NCI-H748 (cell line): ENCODE measurements at regions not wholly inside any gene's neighbourhood (a gene's known extent, or its start where the extent isn't known, plus 50 kb on each side); places are given as distances from the start of the nearest gene placed in this dataset.
A peak's percentile ranks its signal among the peaks of the same experiment; 100 is the strongest.
"Not testable (repeated sequence)": the region's sequence is repeated elsewhere in the genome, so short reads cannot be mapped to it uniquely, and the experiment has no call there.

ENCODE experiments used
- DNase-seq: peaks from one replicate; lab custom pipeline; 2025; ENCODE audit not compliant: unreplicated experiment; lab: John Stamatoyannopoulos, UW

DNA sequence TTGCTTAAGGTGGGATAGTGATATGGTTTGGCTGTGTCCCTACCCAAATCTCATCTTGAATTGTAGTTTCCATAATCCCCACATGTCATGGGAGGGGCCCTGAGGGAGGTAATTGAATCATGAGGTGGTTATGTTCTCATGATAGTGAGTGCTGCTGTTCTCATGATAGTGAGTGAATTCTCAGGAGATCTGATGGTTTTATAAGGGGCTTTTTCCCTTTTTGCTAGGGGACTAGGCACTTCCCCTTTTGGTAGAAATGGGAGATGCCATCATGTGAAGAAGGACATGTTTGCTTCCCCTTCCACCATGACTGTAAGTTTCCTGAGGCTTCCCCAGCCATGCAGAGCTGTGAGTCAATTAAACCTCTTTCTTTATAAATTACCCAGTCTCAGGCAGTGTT is 137.5 kb downstream of the DUSP10 start:
- not testable (repeated sequence) for DNase-seq

DNA sequence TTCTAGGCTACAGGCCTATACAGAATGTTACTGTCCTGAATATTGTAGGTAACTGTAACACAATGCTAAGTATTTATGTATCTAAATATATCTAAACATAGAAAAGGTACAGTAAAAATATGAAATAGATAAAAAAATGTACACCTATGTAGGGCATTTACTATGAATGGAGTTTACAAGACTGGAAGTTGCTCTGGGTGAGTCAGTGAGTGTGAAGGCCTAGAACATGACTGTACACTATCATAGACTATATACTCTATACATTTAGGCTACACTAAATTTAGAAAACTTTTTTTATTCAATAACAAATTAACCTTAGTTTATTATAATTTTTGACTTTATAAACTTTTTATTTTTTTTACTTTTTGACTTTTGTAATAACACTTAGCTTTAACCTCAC is 136.9 kb downstream of the DUSP10 start:
- no peak for DNase-seq

DNA sequence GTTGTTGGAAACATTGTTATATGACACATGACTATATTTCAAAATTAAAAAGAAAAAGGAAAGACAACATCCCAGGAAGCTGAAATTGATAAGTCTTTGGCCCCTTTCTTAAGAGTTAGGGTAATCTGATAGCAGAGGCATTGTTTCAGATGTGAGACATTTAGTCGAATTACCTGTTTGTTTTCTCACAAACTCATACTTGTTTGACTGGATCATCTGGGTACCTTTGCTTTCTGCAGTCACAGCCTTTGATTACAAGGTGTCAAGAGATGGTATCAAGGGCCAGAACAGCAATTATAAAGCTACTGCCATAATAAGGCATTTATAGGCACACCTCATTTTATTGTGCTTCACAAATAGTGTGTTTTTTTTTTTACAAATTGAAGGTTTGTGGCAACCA is 136.3 kb downstream of the DUSP10 start:
- peak; percentile 41 for DNase-seq

DNA sequence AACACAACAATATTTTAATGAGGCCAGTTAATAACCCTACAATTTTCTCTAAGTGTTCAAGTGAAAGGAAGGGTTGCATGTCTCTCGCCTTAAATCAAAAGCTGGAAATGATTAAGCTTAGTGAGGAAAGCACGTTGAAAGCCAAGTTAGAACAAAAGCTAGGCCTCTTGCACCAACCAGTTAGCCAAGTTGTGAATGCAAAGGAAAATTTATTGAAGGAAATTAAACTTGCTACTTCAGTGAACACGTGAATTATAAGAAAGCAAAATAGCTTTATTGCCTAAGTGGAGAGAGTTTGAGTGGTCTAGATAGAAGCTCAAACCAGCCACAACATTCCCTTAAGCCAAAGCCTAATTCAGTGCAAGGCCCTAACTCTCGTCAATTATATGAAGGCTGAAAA is 135.6 kb downstream of the DUSP10 start:
- no peak for DNase-seq

DNA sequence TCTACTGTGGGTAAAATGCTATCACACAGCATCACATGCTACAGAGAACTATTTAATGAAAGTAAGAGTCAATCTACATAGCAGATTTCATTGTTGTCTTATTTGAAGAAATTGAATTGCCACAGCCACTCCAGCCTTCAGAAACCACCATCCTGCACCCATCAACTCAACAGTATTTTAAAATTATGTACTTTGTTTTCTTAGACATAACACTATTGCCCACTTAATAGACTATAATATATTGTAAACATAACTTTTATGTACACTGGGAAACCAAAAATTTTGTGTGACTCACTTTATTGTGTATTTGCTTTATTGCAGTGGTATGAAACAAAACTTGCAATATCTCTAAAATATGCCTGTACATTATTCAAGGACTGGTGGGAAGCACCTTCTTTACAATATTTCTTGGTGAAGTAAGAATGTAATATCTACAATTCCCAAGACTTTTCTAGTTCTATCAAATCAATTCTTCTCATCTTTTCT is 133.0 kb downstream of the DUSP10 start:
- no peak for DNase-seq

DNA sequence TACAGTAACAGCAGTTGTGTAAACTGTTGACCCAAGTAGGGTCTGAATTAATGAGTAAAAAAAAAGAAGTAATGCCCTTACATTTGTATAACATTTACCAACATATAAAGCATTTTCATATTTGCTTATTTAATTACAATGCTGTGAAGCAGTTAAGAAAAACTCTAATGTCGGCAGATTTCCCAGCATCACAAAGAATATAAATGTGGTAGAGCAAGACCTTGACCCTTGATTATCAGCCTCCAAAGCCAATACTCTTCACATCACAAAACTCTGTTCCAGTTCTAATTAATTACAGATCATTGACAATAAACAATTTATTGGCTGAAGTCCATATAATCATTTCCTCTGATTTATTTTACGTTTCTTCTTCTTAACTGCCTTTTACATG is 130.2 kb downstream of the DUSP10 start:
- no peak for DNase-seq

DNA sequence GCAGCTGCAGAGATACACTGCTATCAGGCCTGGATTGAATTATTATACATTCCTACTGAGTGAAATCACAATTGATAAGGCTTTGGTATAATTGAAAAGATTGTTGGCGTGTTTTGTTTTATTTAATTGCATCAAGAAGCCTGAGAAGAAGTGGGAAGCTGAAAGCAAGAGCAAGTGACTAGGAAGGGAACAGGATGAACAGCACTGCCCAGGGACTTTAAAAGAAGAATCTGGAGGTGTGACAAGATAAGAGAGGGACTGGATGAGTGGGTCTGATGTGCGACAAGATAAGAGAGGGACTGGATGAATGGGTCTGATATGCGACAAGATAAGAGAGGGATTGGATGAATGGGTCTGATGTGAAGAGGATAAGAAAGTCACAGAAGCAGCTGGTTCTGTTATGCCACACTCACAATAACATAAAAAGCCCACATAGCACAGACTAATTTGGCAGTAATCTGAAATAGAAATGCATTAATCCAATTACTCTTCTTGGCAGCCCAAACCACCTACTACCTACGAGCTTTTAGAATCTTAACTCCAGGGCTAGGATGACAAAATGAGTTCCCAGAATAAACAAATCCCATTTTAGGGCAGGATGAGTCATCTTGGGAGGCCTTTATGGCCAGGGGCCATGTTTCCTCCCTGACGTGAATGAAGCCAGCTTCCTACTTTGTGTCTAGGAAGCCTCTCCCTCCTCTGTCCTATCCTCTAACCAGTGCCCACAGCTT is 129.7 kb downstream of the DUSP10 start:
- DNase-seq: peak; percentile 10

DNA sequence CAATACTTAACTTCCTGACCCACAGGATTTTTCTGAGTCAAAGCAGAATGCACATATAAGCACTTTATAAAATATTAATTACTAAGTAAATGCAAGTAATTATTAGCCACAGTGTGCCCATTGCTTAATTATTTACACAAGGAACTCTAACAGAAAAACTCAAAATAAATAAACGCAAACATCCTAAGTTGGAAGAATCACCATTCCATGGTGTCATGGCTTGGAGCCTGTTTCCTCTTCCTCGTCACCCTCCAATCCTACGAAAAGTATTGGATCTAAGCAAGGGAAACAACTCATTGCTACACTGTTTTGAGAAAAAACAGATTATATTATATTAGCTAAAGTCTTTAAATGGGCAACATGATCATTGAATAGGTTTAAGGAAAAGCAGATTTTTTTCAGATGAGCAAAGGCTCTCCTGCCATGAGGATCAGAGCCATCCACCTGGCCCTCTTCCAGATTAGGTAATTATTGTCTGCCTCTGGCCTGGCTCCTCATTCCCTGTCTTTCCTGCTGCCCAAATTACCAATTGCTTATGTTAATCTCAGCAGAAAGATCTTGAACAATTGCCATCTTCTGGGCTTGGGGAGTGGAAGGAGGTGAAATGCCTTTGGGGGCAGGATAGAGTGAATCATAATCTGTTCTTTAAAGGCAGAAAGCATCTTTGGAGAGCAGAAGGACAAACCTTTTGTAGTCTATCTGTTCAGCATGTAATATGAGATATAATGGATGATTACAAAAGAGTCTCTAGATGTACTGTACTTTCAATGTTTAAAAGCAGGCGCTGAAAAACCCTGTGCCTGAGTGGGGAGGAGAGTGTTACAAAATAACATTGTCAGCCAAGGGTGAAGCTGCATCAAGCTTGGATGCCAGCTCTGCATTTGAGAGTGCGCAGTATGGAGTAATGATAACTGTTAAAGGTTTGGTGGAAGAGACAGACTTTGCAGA is 121.2 kb downstream of the DUSP10 start:
- peak; percentile 45 for DNase-seq

DNA sequence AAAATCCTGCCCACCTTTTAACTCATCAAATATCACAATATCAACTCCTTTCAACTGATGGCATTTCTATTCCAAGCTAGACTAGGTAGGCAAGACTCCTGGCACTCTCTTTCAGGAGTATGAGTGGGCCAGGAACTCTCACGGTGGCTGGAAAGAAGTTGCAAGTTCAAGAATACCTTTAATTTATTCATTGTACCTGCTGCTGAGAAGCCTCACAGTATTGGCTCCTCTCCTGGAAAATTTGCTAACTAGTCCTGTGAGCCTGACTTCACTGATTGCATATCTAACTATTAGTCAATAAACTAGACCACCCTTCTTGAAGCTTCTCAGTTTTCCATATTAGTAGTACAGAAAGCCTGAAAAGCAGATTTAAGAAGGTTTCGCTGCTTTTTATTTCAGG is 120.2 kb downstream of the DUSP10 start:
- DNase-seq: no peak

DNA sequence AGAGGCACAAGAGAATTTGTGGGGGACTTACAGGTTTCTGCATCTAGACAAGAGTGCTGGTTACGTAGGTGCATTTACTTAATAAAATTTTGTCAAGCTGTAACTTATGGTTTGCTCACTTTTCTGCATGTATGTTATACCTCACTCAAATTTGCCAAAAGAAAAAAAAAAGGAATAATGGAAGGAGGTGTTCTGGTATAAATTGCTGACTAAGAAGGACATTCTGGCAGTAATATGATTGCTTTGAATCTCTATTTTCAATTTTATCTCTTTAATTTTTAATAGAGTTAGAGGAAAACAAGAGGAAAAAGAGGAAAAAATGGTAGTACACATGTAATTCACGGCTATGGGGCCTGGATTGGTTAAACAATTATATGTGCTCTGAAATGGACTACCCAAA is 119.5 kb downstream of the DUSP10 start:
- DNase-seq: no peak

DNA sequence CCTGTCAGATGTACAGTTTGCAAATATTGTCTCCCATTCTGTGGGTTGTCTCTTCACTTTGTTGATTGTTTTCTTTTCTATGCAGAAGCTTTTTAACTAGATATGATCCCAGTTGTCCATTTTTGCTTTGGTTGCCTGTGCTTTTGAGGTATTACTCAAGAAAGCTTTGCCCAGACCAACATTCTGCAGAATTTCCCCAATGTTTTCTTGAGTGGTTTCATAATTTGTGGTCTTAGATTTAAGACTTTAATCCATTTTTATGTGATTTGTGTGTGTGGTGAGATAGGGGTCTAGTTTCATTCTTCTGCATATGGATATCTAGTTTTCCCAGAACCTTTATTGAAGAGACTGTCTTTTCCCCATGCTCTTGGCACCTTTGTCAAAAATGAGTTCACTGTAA is 116.9 kb downstream of the DUSP10 start:
- DNase-seq: no peak

DNA sequence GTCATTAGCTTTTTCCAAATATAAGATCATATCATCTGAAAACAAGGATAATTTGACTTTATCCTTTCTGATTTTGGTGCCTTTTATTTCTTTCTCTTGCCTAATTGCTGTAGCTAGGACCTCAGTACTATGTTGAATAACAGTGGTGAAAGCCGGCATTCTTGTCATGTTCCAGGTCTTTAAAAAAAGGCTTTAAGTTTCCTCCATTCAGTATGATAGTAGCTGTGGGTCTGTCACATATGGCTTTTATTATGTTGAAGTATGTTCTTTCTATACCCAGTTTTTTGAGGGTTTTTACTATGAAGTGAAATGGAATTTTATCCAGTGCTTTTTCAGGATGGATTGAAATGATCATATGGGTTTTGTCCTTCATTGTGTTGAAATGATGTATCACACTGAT is 115.8 kb downstream of the DUSP10 start:
- no peak for DNase-seq

DNA sequence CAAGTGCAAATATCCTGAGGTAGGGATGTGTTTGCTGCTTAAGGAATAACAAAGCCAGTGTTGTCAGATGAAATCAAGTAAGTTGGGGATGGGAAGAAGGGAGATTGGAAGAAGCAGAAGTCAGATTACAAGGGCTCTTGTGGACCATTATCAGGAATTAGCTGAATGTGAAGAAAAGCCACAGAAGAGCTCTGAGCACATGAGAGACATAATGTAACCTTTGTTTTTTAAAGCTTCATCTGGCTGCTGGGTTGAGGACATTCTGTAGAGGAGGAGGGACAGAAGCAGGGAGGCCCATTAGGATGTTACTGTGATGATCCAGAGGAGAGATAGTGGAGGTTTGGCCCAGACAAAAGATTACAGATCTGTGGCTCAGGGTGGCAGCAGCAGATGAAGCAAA is 111.7 kb downstream of the DUSP10 start:
- no peak for DNase-seq

DNA sequence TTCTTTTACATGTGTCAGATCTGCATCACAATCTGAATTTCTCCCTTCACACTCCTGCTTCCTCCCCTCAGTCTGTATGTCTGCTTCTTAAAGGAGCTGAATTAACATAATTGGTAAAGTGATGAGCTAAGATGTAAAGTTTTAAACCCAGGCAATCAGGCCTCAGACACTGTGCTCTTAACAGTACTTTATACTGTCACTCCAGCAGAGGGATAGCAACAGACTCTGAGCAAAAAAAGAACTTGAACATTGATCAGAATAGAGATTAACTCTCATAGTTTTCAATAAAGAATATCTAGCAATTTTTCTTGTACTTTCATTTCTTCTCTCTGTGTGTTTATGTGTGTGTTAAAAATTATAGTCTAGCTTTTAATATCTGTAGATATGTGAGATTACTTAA is 110.3 kb downstream of the DUSP10 start:
- no peak for DNase-seq

DNA sequence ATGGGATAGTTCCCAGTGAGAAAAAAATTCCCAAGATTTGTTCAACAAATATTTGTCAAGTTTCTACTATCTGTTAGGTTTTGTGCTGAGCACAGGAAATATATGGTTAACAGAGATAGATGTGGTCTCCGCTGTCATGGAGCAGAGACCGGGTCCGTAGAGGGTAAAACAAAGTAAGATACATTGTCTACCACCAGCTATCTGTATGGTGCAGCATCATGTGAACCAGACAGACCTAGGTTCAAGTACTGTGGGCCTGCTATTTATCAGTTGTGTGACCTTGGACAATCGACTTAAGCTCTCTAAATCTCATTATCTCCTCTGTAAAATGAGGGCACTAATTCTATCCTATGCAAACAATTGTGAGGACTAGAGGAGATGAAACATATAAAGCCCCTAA is 109.8 kb downstream of the DUSP10 start:
- DNase-seq: no peak

DNA sequence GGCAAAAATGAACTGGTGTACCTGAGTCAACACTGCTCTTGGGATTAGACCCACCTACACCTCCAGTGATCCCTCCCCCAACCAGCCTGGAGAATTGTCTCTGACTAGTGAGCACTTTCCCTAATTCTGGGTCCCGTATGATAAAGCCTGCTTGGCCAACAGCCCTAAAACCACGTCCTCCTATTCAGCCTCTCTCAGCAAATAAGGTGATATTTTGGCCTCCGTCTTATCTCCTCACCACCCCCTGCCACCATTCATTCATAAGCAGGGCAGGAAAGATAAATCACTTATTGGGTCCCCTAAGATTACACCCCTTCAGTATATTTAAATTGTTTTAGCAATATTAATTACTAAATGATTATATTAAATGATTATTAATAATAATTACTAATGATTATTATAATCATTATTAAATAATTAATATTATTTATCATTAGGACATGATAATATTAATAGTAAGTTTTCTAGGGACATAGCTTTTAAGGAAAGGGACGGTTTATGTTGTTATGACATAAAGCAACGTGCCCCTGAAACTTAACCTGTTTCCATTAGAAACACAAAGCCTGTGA is 108.0 kb downstream of the DUSP10 start:
- no peak for DNase-seq

DNA sequence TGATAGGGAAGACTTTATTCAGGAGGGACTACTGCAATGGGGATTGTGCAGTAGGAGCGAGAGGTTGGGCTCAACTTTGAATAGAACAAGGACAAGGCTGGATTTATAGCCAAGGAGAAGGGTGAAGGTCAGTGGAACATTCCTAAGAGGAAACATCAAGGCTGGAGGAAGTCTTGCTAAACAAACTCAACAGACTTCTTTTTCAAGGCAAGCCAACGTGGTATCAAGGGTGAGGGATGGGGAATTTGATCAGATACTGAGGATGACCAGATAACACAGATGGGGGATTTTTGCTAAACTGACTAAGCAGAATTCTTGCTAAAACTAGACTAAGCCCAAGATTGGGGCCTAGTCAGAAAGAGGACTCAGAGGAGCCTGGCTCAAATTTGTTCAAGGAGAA is 107.3 kb downstream of the DUSP10 start:
- no peak for DNase-seq

DNA sequence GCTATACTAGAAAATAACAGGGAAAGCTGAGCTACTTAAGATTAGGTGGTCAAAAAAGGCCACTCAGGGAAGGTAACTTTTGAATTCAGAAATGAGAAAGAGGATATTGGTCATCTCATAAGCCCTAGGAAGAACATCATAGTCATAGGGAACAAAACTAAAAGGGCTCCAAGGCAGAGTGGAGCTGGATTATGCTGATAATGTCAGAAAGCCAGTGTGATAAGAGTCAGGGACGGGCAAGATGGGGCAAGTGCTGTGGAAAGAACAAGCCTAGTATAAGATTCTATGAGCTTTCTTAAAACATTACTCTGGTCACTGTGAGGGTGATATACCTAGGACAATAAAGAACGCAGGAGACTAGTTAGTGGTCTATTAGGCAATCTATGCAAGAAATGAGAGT is 106.6 kb downstream of the DUSP10 start:
- DNase-seq: no peak

DNA sequence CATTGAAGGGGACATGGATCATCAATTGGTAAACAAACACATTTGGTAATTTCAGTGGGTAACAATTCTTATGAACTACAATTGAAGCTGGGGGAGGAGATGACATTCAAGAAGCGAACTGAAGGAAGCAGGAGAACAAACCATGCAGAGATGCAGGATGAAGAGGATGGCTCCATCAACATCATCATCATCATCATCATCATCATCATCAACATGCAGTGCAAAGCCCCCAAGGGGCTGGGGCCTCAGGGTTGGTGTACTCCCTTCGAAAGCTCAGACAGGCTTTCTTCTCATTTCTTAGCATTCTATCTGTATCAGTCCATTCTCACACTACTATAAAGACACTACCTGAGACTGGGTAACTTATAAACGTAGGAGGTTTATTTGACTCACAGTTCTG is 105.8 kb downstream of the DUSP10 start:
- no peak for DNase-seq

DNA sequence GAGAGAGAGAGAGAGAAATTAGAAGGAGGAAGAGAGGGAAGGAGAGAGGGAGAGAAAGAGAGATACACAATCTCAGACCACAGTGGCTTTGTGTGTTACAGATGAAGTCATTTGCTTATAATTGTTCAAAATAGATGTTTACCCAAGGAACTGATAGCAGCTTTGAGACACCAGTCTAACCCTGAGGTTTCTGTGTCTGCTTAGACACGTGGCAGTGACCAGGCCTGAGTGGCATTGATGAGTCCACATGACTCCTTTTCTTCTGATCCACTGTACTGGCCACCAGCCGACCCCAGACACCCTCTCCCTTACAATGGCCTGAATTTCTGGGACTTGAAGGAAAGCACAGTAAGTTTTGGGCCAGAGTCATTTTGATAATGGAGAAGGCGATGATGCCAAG is 104.9 kb downstream of the DUSP10 start:
- DNase-seq: no peak

DNA sequence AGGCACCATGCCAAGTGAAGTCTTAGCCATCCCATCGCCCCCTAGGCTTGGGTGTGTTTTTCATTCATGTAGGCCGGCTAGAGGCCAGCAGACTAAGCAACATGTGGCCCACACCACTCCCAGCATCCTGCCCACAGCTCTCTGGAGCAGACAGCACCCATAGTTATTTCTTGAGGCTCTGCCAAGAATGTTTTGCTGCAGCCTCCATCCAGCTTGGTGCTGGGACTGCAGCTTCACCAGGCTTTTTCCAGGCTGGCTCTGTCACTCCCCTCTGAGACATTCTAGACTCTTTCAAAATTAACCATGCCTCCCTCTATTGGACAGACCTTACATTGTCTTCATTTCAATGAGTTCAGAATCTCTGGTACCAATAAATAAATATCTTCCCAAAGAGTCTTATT is 104.2 kb downstream of the DUSP10 start:
- DNase-seq: no peak

DNA sequence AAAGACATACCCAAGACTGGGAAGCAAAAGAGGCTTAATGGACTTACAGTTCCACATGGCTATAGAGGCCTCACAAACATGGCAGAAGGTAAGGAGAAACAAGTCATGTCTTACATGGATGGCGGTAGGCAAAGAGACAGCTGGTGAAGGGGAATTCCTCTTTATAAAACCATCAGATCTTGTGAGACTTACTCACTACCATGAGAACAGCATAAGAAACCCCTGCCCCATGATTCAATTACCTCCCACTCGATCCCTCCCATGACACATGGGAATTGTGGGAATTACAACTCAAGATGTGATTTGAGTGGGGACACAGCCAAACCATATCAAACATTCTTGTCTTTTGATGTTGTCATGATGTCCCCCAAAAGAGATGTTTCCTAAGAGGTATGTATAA is 103.3 kb downstream of the DUSP10 start:
- DNase-seq: no peak
